OCI-LY3 (cell line): ENCODE measurements at regions not wholly inside any gene's neighbourhood (a gene's known extent, or its start where the extent isn't known, plus 50 kb on each side); places are given as distances from the start of the nearest gene placed in this dataset.

Experiments used
- CTCF ChIP-seq: fragments of 200-600, 300-600 bp; sonication (generic); IDR thresholded peaks from 2 replicates; pipeline ENCODE4 v1.5.1; 2014; ENCODE audit warnings: antibody characterized with exemption, low read length, low read depth
- EZH2phosphoT487 ChIP-seq: fragments of 200-600 bp; shearing (Covaris generic); IDR thresholded peaks from 2 replicates; pipeline ENCODE4 v1.6.1; 2018; ENCODE audit warnings: antibody characterized with exemption, mixed run types, low read depth

GRCh38 chr5:155594270-155594669, 580.7 kb downstream of the KIF4B start:
- TF ChIP-seq CTCF, result no peak
- TF ChIP-seq EZH2phosphoT487, result no peak
